Thoracic aorta (tissue), 2 donors: ENCODE measurements at regions not wholly inside any gene's neighbourhood (a gene's known extent, or its start where the extent isn't known, plus 50 kb on each side); places are given as distances from the start of the nearest gene placed in this dataset.

Experiments used
- ATAC-seq: fragments of 150-250 bp; one replicate; pipeline ENCODE4 v1.8.0; 2017; ENCODE audit warnings: low read depth; ENCODE audit not compliant: insufficient number of reproducible peaks, low FRiP score
- DNase-seq: peaks from one replicate; pipeline ENCODE4 v3.0.0-alpha.2; 2020; ENCODE audit warnings: low spot score
- H3K27ac ChIP-seq, 2 donors: fragments of 200-600 bp; sonication (generic); 1 replicate in 1 of 2; 2 replicates in 1 of 2; pipeline ENCODE4 v1.5.1; 2016; ENCODE audit warnings: mild to moderate bottlenecking in 2 of 2, moderate library complexity in 2 of 2
- H3K27me3 ChIP-seq: fragments of 200-600 bp; sonication (generic); replicated peaks from 2 replicates; pipeline ENCODE4 v1.6.0; 2016; ENCODE audit warnings: mild to moderate bottlenecking; ENCODE audit not compliant: insufficient read depth
- H3K36me3 ChIP-seq: fragments of 200-600 bp; sonication (generic); one replicate; pipeline ENCODE4 v1.5.1; 2016
- H3K4me1 ChIP-seq, 2 donors: fragments of 200-600 bp; sonication (generic); 1 replicate in 1 of 2; 2 replicates in 1 of 2; pipeline versions ENCODE4 v1.5.1 to v1.6.0; 2016; ENCODE audit warnings: low read depth in 2 of 2, mild to moderate bottlenecking in 1 of 2; ENCODE audit not compliant: control insufficient read depth in 1 of 2
- H3K4me3 ChIP-seq: fragments of 200-600 bp; sonication (generic); 2 replicates; pipeline ENCODE4 v1.5.1; 2016; ENCODE audit warnings: mild to moderate bottlenecking
- H3K9me3 ChIP-seq: fragments of 200-600 bp; sonication (generic); 2 replicates; pipeline ENCODE4 v1.5.1; 2016
- TF ChIP-seq, protein P1 (sequence below): fragments of 200-600 bp; sonication (generic); IDR thresholded peaks from one replicate; pipeline ENCODE4 v1.5.1; 2019; ENCODE audit warnings: antibody characterized with exemption

DNA sequence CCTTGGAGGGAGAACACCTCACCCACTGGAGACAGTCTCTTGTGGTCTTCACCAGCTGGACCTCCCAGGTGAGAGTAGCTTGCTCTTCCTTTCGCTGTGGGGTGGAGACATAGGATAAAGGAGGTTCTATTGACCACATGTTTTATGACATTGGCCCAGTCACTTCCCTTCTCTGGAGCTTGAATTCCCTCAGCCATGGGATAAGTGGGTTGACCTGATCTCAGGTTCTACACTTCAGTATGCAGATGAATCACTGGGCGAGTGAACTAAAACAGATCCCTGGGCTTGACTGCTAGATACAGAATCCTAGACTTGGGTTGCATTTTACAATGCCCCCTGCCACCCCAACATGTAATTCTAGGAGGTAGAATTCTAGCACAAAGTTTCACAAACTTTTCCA lies 54.8 kb upstream of the PRSS23 start:
- Histone ChIP-seq H3K27ac (no peak overlapping the region), H3K9me3 (no peaks in the 10 kb centered on the region), H3K4me1 (peaks cover 31 to 50% of the 10 kb centered on the region in 2 donors), H3K36me3 (no peaks in the 10 kb centered on the region), H3K4me3 (no peak overlapping the region), H3K27me3 (no peaks in the 10 kb centered on the region)
- no peak for DNase-seq
- TF ChIP-seq, protein P1, sequence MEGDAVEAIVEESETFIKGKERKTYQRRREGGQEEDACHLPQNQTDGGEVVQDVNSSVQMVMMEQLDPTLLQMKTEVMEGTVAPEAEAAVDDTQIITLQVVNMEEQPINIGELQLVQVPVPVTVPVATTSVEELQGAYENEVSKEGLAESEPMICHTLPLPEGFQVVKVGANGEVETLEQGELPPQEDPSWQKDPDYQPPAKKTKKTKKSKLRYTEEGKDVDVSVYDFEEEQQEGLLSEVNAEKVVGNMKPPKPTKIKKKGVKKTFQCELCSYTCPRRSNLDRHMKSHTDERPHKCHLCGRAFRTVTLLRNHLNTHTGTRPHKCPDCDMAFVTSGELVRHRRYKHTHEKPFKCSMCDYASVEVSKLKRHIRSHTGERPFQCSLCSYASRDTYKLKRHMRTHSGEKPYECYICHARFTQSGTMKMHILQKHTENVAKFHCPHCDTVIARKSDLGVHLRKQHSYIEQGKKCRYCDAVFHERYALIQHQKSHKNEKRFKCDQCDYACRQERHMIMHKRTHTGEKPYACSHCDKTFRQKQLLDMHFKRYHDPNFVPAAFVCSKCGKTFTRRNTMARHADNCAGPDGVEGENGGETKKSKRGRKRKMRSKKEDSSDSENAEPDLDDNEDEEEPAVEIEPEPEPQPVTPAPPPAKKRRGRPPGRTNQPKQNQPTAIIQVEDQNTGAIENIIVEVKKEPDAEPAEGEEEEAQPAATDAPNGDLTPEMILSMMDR = no peak
- ATAC-seq = no peak

DNA sequence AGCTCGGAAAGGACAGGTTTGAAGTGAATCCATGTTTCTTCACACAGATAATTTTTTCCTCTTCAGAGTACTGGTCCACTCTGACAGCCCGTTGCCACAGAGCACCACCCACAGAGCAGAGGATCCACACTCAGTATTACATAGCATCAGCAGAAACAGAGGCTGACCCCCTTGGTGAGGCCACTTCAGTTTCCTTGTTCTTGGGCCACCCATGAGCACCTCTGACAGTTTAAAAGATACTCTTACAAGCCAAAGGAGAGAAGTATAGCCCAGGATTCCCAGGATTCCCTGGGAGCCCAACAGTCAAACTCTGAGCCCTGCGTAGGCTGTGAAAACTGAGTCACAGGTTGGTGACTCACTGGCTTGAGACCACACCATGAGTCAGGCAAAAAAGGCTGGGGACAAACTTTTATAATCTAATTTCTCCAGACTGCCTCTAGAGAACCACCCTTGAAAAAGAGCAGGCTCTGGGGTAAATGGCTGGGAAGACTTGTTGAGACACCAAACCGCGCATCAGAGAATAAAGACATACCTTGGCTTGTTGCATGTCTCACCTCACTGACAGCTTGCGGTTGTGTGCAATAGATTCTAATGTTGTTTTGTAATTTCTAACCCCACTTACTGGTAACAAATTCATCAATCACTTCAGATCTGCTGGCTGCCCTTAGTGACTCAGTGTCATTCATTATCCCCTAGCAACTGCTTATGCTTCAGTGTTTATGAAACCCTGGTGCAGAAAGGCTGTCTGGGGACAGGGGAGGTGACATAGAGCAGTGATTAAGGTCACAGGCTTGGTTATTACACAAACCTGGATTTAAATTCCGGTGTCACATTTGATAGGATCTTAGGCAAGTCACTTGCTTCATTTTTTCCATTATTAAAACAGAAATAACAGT lies 56.9 kb upstream of the PRSS23 start:
- H3K9me3 ChIP-seq = no peaks in the 10 kb centered on the region
- no peaks in the 10 kb centered on the region for H3K36me3 ChIP-seq
- ATAC-seq (peak; percentile 78), DNase-seq (peak; percentile 72)
- H3K4me1 ChIP-seq = peaks cover 35 to 56% of the 10 kb centered on the region in 2 donors
- no peak overlapping the region for H3K4me3 ChIP-seq
- TF ChIP-seq, protein P1 = no peak
- H3K27me3 ChIP-seq = no peaks in the 10 kb centered on the region
- peak overlapping the region; percentile 95 to 96 for H3K27ac ChIP-seq

DNA sequence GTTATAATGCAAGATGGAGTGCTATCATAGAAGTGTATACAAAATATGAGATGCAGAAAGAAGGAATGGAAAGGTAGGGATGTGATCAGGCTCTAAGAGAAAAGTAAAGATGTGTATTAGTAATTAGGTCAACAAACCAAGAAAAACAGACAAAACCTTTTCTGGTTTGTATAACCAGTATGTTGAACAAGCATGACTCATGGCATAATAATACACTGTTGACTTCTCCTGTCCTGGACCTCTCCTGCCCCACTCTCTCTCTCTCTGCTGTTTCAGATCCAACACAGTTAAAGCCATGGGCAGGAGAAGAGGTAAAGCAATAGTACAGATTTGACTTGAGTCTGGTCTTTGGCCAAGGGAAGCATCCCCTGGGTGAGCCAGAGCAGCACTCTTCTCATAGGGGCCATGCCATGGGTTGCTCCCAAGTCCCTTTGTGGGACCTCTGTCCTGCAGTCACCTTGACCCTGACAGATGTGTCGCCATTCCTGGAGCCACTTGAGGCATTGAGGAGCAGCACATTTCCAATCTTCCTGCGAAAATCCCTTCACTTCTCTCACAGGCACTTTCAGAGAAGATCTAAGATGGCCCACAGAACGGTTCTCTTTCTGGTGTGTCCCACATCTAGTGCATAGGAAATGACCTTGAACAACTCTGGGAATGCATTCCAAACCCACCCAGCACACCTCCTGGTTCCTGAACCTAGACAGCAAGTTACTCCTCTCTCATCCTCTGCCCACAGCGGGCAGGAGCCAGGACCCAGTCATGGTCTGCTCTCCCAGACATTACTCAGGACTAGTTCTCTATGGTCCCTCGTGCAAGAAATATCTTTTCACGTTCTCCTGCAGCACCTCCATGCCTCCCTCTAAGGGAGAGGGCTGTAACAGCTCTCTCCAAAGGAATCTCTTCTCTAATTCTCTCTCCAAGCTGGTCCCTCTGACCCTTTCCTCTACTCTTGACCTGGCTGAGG lies 58.2 kb upstream of the PRSS23 start:
- TF ChIP-seq, protein P1 = no peak
- Histone ChIP-seq H3K27me3 (no peaks in the 10 kb centered on the region), H3K4me3 (no peak overlapping the region), H3K4me1 (peaks cover 40 to 61% of the 10 kb centered on the region in 2 donors), H3K27ac (peak overlapping the region; percentile 95 to 96), H3K36me3 (no peaks in the 10 kb centered on the region), H3K9me3 (no peaks in the 10 kb centered on the region)
- ATAC-seq = peak; percentile 15
- DNase-seq = no peak

GRCh38 chr11:86741484-86741835 lies 58.9 kb upstream of the PRSS23 start:
- Histone ChIP-seq H3K27ac (peak overlapping the region; percentile 95 to 96), H3K4me3 (no peak overlapping the region), H3K36me3 (no peaks in the 10 kb centered on the region), H3K4me1 (peaks cover 40 to 61% of the 10 kb centered on the region in 2 donors), H3K27me3 (no peaks in the 10 kb centered on the region), H3K9me3 (no peaks in the 10 kb centered on the region)
- no peak for DNase-seq
- no peak for ATAC-seq
- TF ChIP-seq, protein P1 = no peak
